ENCODE measurements at regions not wholly inside any gene's neighbourhood (a gene's known extent, or its start where the extent isn't known, plus 50 kb on each side); places are given as distances from the start of the nearest gene placed in this dataset.

DNA sequence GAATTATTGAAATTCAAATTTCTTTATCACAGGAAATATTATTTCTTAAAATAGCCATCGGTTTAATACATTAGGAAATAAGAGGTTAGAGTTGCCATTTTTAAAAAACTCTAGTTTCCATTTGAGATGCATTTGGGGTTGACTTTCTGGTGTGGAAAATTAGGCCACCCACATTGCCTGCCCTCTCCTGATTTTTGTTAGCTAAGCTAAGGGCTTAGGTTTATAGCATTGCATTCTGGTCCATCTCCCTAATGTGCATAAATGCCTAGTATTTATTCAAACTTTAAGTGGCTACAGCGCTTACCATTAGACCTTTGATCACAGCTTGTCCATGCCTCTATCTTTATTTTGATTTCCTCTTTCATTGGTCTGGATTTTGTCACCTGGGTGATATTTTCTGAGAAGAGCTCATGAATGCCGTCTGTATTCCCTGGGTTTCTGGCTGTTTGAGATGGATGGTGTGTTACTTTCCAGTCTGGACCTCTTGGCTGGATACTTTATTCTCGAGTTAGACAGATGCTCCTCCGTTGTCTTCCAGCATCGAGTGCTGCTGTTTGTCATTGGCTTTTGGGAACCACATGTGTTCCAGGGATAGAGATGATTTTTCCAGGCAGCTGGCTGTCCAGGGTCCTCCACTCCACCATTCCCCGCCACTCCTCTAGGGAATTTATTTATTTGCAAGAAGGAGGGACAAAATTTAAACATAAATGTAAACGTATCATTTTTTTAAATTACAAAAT is 120.3 kb downstream of the KATNIP start:
- CTCF ChIA-PET, result interaction anchor here (0.9 to 1.3 kb wide), 2 partner anchors 12 to 30 kb away, joined by 3 to 4 read pairs; no protein-coding TSS in a partner anchor

DNA sequence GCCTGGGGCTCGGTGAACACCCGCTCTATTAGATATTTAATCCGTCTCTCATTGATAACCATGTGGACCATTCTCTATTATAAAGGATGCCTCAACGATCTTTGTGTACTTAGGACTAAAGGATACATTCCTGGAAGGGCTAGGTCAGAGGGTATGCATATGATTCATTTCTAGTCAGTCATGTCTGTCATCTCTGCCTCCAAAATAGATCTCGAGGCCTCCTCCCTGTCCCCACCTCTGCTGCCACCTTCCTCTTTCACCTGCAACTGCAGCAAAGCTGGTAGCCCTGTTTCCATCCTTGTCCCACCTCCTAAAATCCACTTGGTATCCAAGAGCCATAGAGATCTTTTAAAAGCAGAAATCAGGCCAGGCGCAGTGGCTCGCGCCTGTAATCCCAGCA is 121.5 kb downstream of the KATNIP start:
- POLR2A ChIA-PET, result no interaction called here
- no peak for DNase-seq (ENCODE audit: low read depth, low spot score)
- CTCF ChIA-PET, result no interaction called here
- H3K4me3 ChIP-seq (ENCODE audit: low read depth, low read length), result no peak overlapping the region
- TF ChIP-seq, protein P1, sequence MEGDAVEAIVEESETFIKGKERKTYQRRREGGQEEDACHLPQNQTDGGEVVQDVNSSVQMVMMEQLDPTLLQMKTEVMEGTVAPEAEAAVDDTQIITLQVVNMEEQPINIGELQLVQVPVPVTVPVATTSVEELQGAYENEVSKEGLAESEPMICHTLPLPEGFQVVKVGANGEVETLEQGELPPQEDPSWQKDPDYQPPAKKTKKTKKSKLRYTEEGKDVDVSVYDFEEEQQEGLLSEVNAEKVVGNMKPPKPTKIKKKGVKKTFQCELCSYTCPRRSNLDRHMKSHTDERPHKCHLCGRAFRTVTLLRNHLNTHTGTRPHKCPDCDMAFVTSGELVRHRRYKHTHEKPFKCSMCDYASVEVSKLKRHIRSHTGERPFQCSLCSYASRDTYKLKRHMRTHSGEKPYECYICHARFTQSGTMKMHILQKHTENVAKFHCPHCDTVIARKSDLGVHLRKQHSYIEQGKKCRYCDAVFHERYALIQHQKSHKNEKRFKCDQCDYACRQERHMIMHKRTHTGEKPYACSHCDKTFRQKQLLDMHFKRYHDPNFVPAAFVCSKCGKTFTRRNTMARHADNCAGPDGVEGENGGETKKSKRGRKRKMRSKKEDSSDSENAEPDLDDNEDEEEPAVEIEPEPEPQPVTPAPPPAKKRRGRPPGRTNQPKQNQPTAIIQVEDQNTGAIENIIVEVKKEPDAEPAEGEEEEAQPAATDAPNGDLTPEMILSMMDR (IDR thresholded peaks at IDR 0.05; ENCODE audit: insufficient read depth, low read length, missing control alignments), result no peak

More for the DNA sequence above, 120.3 kb downstream of the KATNIP start:
- TF ChIP-seq, protein P1 (IDR thresholded peaks at IDR 0.05; ENCODE audit: insufficient read depth, low read length, missing control alignments), result no peak
- H3K4me3 ChIP-seq (ENCODE audit: low read depth, low read length), result no peak overlapping the region
- POLR2A ChIA-PET, result no interaction called here
- no peak for DNase-seq (ENCODE audit: low read depth, low spot score)

DNA sequence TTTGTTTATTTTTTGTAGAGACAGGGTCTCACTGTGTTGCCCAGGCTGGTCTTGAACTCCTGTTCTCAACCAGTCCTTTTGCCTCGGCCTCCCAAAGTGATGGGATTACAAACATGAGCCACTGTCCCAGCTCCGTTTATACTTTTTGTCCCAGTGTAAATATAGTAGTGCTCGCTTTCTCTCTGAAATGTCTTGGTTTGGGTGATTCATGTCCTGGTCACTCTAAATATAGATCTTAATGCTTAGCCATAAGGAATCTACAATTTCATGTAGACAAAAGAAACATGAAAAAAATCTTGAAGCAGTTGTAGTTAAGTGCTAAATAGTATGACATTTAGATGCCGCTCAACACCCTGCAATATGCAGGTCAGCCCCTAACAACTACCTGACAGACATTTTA is 126.9 kb downstream of the KATNIP start:
- POLR2A ChIA-PET, result no interaction called here
- TF ChIP-seq, protein P1 (IDR thresholded peaks at IDR 0.05; ENCODE audit: insufficient read depth, low read length, missing control alignments), result no peak
- DNase-seq (ENCODE audit: low read depth, low spot score), result no peak
- H3K4me3 ChIP-seq (ENCODE audit: low read depth, low read length), result no peak overlapping the region
- CTCF ChIA-PET, result interaction anchor here (0.9 to 3.2 kb wide), 2 partner anchors 11 to 37 kb away, joined by 3 to 8 read pairs; no protein-coding TSS in a partner anchor

DNA sequence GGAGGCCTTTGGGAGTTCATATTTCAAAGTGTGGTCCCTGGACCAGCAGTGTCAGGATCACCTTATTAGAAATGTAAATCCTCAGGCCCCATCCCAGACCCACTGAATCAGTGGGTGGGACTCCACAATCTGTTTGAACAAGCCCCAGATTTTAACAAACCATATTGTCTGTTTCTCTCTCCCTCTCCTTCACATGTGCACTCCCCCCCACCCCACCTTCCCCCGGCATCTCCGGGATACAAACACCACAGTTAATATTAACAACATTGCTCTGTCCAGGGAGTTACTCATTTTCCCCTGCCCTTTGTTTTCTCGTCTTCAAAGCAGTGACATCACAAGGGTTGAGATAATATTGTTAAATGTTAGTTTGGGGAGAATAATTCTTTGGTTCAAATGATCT is 127.3 kb downstream of the KATNIP start:
- no peak for DNase-seq (ENCODE audit: low read depth, low spot score)
- no peak overlapping the region for H3K4me3 ChIP-seq (ENCODE audit: low read depth, low read length)
- ChIA-PET CTCF (no interaction called here), POLR2A (no interaction called here)
- TF ChIP-seq, protein P1 (IDR thresholded peaks at IDR 0.05; ENCODE audit: insufficient read depth, low read length, missing control alignments), result no peak

DNA sequence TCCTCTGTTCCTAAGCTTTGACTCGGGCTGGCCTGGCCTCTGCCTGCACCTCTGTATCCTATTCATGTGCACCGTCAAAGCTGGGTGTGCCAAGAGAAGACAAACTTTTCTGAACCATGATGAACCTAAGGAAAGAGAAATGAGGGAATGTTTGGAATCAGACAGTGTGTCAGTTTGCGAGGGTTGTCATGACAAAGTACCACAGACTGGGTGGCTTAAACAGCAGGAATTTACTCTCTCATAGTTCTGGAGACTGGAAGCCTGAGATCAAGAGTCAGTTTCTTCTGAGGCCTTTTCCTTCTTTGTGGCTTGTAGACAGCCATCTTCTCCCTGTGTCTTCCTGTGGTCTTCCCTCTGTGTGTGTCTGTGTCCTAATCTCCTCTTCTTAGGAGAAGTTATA is 129.0 kb downstream of the KATNIP start:
- no peak for DNase-seq (ENCODE audit: low read depth, low spot score)
- POLR2A ChIA-PET, result no interaction called here
- H3K4me3 ChIP-seq (ENCODE audit: low read depth, low read length), result no peak overlapping the region
- TF ChIP-seq, protein P1 (IDR thresholded peaks at IDR 0.05; ENCODE audit: insufficient read depth, low read length, missing control alignments), result no peak
- CTCF ChIA-PET, result no interaction called here

DNA sequence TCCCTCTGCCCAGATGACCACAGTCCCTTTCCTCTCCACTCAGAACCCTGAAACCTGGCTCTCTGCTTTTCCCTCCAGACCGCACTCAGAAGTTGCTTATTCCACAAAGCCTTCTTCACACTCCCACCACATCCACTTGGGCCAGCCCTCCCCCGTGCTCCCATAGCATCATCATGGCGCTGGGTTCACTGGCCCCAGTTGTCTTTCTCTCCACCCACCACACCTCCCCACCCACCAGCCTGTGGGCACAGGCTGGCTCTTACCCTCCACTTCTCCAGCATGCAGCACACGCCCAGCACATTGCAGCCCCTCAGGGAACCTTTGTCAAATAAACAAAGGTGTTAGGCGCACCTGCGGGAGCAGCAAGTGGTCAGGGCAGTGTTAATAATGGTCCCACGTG is 130.0 kb downstream of the KATNIP start:
- CTCF ChIA-PET, result no interaction called here
- no peak overlapping the region for H3K4me3 ChIP-seq (ENCODE audit: low read depth, low read length)
- TF ChIP-seq, protein P1 (IDR thresholded peaks at IDR 0.05; ENCODE audit: insufficient read depth, low read length, missing control alignments), result no peak
- no peak for DNase-seq (ENCODE audit: low read depth, low spot score)
- POLR2A ChIA-PET, result no interaction called here

All from AG04449 (cell line).